CD4-positive, alpha-beta T cell treated with Interleukin-2 at 100 ng/mL for 4 hours (primary cell): ENCODE measurements at regions not wholly inside any gene's neighbourhood (a gene's known extent, or its start where the extent isn't known, plus 50 kb on each side); places are given as distances from the start of the nearest gene placed in this dataset.

Experiments
- DNase-seq: peaks from one replicate; pipeline ENCODE4 v3.0.0-alpha.2; 2020; ENCODE audit warnings: low spot score

- DNase-seq: no peak
Measured at GRCh38 chr2:172329774-172330671, 97.4 kb upstream of the ITGA6 start.

- DNase-seq: no peak
Measured at GRCh38 chr2:172332507-172332906, 94.9 kb upstream of the ITGA6 start.

- no peak for DNase-seq
Measured at GRCh38 chr2:172333235-172333977, 94.0 kb upstream of the ITGA6 start.

GRCh38 chr2:172333978-172334330, 93.4 kb upstream of the ITGA6 start:
- no peak for DNase-seq

DNA sequence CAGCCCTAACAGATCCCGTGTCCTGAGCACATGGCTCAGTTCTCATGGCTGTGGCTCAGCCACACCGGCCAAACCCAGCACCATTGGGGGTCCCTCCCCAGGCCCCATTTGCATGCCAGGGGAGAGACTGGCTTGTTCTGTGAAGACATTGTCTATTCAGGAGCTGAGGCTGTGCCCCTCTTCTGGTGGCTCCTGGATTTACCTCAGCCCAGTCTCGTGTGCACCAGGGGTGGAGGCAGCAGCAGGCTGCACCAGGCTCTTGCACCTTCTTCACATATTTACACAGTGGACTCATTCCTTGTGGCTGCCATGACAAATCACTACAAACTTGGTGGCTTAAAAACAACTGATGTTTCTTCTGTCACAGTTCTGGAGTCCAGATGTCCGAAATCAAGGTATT, 92.4 kb upstream of the ITGA6 start:
- DNase-seq: no peak

DNA sequence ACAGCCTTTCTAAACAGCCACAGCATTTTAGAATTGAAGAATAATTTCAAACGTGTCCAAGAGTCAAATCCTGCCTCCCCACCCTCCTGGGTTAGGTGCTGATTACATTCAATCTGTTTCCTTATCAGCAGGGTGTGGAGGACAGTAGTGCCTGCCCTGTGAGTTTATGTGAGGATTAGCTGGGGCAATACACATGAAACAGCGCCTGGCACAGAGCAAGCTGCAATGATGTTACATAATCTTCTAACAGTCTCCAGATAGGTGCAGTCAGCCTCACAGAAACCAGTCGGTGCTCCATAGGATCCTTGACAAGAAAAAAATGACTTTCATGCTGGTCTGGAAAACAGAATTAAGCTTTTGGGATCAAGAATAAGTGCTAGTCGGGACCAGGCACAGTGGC, 91.7 kb upstream of the ITGA6 start:
- no peak for DNase-seq

DNA sequence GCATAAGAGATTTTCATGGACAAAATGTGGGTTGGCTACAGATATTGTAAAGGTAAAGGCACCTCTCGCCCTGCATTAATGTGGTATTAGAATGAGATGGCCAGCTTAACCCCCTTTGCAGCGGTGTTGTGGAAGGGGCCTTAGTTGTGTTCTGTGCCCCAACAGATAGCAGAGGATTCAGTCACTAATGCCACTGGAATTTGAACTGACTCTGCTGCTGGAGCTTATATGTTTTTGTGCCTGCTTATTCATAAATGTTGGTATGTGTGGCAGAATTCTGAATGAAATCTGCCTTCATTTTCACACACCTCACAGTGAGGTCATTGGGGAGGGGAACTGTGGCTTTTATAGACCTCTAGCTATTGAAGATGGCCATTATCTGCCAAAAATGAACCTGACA, 90.7 kb upstream of the ITGA6 start:
- DNase-seq: no peak

DNA sequence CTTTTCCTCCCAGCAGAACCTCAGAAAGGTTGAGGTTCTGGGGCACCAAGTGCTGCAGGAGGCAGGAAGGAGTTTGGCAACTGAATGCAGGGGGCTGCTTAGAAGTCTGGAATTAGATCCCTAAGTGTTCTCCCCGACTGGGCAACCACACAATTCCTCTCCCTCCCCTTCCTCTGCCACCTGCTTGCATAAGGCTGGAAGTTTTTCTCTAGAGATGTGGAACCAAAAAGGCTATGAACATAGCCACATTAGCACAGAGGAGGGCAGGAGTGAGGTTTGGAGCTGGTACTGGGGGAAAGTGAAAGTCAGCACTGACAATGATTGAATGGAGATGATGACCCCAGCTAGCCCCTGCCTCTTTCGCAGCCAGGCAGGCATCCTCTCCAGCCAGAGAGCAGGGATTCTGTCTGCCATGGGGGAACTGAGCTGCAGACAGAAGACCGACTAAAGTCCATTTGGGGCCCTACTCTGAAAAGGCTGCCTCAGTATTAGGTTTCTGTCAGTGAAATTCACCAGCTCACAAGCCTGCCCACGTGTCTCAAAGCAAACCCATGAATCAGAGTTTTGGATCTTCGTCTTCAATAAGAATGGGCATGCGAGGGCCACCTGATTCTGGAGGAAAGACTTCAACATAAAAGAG, 87.9 kb upstream of the ITGA6 start:
- no peak for DNase-seq

DNA sequence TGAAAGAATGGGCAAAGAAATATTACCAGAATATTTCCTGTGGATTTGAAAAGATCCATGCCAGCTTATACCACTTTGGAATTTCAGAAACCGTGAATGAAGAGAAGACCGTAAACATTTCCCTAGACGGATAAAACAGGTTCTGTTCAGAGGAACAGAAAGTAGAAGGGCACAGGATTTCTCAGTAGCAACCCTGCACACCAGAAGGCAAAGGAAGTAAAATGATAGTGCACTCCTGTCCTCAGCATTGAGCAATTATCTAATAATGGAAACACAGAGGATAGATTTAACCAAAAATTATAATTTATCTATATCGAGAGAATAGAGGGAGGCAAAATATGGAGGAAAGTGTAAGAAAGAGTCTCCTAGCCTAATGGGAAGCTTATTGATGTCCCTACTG, 87.0 kb upstream of the ITGA6 start:
- no peak for DNase-seq

DNA sequence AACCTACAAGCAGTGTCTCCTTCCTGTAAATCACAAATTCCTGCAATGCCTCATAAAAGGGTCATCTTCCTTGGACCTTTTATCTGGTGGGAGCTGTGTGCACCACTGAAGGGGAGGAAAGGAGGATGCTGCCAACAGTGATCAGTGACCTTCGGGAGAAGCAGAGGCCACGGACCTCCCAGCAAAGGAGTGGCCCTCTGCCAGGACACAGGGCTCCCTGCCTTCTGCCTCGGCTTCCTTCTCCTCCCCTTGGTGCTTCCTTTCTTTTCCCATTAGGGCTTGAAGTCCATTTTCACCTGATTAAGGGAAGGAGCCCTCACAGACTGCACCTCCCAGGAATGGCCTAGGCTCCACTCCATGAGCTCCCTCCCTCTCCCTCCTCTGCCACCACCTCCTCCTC, 85.3 kb upstream of the ITGA6 start:
- DNase-seq: no peak

DNA sequence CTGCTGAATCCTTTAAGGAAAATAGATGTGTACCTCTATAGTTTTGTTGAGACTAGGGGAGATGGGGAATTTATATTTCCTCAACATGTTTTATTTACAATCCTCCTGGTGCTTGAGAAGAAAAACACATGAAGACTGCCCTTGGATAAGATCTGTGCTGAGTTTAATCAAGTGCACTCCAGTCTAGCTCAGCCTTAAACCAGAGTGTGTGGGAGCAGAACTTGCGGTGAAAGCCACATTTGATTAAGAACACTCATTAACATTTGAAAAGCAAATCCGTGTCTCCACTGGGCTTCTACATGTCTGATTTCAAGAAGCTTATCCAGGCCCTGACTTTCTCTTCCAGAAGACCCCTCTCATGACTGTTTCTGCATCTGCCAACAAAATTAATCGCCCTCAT, 84.8 kb upstream of the ITGA6 start:
- DNase-seq: no peak

GRCh38 chr2:172344159-172344558, 83.2 kb upstream of the ITGA6 start:
- DNase-seq: no peak

DNA sequence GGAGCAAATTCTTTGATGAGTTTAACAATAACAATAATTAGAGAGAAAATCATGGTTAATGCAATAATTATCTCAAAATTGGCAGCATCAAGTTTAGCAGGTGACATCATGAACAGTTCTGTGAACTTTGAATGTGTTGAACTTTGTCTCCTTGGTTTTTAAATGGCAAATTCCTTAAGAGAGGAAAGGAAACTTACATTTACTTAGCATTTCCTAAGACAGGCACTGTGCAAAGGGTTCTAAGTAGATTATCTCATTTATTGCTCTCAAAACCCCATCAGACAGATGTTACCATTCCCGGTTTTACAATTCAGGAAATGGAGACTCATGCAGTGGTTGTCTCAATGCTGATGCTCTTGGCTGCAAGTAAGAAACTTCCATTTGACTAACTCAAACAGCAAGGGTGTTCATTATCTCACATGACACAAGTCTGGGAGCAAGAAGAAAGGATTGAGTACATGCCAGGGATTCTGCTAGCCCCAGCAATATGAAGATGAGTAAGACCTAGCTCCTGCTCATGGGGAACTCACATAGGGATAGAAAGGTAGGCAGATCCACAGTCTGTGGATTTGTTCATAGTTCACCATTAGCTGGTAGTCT, 81.3 kb upstream of the ITGA6 start:
- DNase-seq: no peak

DNA sequence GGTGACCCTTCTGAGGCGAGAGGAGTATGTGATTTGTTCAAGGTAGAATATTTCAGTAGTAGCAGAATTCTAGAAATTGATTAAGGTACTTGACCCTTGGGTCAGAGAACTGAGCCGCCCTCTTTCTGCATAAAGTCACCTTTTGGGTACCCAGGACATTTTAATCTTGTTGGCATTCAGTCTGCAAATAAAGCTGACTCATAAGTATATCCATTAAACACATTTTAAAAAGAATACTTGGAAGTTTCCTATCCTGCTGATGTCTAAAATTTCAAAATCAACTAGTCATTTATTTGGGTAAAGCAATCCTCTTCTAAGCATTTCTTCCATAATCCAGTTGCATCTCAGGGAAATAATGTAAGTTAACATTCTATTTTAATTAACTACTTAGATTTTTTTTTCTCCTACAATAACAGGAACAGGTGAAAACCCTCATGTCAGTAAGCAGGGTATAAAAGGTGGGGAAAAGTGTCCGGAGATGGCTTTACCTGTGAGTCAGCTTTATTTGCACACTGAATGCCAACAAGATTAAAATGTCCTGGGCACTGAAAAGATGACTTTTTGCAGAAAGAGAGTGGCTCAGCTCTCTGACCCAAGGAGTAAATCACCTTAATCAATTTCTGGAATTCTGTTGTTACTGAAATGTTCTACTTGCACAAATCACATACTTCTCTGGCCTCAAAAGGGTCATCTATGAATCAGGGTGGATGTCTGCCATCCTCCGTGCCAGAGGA, 78.7 kb upstream of the ITGA6 start:
- no peak for DNase-seq

GRCh38 chr2:172350839-172351479, 76.4 kb upstream of the ITGA6 start:
- no peak for DNase-seq

DNA sequence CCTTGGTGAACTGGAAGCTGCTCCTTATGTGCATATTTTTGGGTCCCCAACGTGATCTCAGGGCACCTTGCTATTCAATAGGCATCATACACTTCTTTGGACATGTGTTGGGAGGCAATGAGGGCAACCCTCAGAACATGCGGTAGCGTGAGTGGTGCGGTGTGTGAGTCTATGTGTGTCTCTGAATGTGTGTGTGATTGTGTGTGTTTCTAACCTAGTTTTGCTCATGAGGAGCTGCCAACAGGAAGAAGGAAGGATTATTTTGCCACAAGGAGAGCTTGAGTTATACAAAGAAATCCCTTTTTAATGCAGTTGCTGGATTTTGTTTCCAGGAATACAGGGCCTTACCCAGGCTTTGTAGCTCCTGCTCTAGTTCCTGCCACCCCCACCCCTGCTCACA, 75.8 kb upstream of the ITGA6 start:
- DNase-seq: no peak

- no peak for DNase-seq
Measured at GRCh38 chr2:172354347-172354746, 73.0 kb upstream of the ITGA6 start.

- no peak for DNase-seq
Measured at GRCh38 chr2:172357442-172357841, 69.9 kb upstream of the ITGA6 start.

DNA sequence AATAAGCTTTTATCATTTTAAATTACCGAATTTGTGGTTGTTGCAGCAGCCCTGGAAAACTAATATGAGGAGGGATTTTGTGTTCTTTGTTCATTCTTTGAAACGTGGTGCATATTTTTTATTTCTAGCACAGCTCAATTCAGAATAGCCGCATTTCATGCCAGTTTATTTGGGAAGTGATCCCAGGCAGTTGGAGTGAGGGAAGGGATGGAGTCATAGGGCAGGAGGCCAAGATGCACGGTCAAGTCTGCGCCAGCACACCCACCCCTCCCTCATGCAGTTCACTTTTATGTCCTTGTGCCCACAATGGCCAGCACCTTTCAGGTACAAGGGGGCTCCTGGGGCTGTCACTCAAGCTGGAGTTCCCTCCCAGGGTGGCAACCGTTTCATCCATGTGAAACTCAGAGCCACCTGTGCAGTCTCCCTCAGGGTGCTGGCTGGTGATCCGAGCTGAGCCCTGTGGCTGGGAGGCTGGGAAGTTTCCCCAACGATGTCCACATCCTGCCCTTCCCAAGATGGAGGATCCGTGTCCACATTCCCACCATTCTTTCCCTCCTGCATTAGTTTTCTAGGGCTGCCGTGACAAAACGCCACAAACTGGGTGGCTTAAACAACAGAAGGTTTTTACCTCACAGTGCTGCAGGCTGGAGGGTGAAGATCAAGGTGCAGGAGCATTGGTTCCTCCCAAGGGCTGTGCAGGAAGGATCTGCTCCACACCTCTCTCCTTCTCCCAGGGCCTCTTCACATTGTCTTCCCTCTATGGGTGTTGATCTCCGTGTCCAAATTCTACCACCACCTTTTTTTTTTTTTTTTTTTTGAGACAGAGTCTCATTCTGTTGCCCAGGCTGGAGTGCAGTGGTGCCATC, 68.5 kb upstream of the ITGA6 start:
- no peak for DNase-seq

DNA sequence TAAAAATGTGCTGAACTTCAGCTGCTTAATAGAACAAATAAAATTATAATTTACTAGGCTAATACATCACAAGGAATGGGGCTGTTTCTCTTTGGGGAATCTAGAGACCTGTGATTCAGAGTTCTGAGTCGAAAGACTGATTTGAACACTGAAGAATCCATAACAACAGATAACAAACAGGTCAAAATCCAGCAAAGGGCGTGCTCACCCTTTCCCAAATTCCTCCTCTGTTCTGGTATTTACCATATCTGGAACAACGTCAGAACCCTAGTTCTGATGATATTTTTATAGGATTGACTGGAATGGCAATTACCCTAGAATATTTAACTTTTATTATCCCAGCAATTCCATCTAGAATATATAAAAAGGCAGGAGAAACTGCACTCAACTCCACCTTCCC, 66.0 kb upstream of the ITGA6 start:
- no peak for DNase-seq

- no peak for DNase-seq
Measured at GRCh38 chr2:172361840-172362239, 65.5 kb upstream of the ITGA6 start.
